Activated naive CD4-positive, alpha-beta T cell treated with anti-CD3 and anti-CD28 coated beads for 36 hours (primary cell): ENCODE measurements at regions not wholly inside any gene's neighbourhood (a gene's known extent, or its start where the extent isn't known, plus 50 kb on each side); places are given as distances from the start of the nearest gene placed in this dataset.

Experiments
- CTCF ChIA-PET: fragments of 350-600 bp; sonication (Branson Sonifier 250); formaldehyde crosslinking; loops from one replicate; lab custom pipeline; 2021; ENCODE audit warnings: antibody characterized with exemption; lab: Charles Lee
- DNase-seq: peaks from one replicate; pipeline ENCODE4 v3.0.0-alpha.2; 2020
- H3K27ac Mint-ChIP-seq: one replicate; pipeline ENCODE4 v1.8.0; 2021; ENCODE audit warnings: mild to moderate bottlenecking, mixed read lengths
- H3K27me3 Mint-ChIP-seq: one replicate; pipeline ENCODE4 v1.8.0; 2021; ENCODE audit warnings: low read depth, mixed read lengths
- H3K36me3 Mint-ChIP-seq: one replicate; pipeline ENCODE4 v1.8.0; 2021; ENCODE audit warnings: low read depth, mixed read lengths
- H3K4me1 Mint-ChIP-seq: one replicate; pipeline ENCODE4 v1.8.0; 2021; ENCODE audit warnings: low read depth, mixed read lengths
- H3K4me3 Mint-ChIP-seq: one replicate; pipeline ENCODE4 v1.8.0; 2021; ENCODE audit warnings: mild to moderate bottlenecking, moderate library complexity, mixed read lengths
- H3K9me3 Mint-ChIP-seq: one replicate; pipeline ENCODE4 v1.8.0; 2021; ENCODE audit warnings: mixed read lengths
- intact Hi-C: fragments of 100-400 bp; cut with micrococcal nuclease; formaldehyde crosslinking; loops from one replicate; pipeline ENCODE4 v1.15.1; 2023

DNA sequence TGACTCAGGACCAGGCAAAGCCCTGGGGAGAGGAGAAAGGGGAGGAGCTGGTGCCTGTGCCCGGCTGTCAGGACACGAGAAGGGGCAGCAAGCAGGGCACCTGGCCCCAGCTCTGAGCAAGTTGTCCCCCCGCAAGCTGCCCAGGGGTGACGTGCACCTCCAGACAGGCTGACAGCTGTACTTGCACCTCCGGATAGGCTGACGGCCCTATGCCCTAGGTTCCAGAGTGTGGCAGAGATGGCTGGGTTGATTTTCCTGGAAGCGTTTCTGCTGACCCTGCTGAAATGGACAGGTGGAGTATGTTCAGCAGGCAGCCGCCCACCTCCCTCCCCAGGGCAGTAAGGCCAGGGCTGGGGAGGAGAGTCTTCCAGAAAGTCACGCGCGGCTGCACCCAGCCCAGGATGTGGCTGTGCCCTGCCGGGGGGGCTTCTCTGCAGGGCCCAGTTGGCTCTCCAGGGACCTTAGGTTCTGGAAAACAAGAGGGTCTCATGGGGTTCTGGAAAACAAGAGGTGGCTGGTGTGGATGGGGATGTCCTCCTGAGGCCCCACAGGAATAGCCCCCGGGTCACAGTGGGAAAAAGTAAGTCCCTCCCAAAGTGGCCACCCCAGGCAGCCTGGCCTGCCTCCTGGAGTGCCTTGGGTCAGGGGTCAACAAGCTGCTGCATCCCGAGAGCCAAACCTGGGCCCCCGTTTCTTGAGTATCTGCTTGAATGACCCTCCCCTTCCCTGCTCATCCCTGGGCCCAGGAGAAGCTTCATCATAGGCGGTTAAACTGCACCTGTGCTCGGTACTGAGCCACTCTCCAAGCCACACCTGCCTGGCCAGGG, 71.4 kb upstream of the OTOS start:
- CTCF ChIA-PET, result no interaction called here
- Mint-ChIP-seq H3K27ac (no peak overlapping the region), H3K27me3 (no peaks in the 10 kb centered on the region), H3K4me3 (no peak overlapping the region), H3K36me3 (no peaks in the 10 kb centered on the region), H3K9me3 (no peaks in the 10 kb centered on the region), H3K4me1 (no peaks in the 10 kb centered on the region)
- intact Hi-C loops, result no loop called here
- no peak for DNase-seq

DNA sequence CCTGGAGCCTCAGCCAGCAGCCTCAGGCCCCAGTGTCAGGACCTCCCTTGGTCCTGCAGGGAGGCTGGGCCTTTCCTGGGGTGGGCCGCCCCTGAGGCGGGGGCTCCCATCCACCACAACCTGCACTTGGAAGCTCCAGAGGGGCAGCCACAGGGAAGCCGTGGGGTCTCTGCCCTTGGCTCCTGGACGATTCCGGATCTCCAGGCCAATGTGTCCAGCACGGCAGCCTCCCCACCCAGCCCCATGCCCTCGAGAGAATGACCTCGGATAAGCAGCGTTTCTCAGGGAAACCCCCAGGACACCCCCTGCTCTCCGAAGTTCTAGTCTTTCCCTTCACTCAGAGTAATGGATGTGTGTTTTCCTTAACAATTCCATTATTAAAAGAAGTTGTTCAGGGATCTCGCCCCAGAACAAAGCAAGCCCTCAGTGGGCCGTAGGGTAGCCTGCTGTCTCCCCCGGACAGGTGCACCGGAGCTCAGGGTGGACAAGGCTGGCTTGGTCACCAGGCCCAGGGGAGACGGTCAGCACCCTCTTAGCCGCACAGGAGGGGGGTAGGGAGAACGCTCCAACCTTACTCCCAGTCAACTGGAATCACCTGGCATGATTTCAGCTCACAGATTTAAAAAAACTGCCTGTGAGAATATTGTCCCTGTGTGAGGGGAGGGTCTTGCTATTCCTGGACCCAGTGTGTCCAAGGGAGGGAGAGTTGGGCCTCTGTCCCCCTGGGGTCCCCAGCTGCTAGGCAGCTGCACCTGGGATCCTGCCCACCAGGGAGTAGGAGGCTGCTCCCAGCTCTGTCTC, 72.2 kb upstream of the OTOS start:
- no peak for DNase-seq
- intact Hi-C loops, result no loop called here
- no peaks in the 10 kb centered on the region for H3K4me1 Mint-ChIP-seq

DNA sequence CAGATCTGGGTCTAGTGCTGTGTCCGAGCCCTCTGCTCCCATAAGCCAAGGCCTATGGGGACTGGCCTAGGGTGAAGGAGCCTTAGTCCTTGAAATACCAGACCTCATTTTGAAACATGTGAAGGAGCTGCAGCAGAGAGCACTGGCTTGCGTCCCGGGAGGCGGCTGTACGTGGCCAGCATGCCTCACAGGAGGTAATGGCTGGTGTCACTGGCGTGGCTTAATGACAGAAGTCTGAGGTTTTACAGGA, 72.7 kb upstream of the OTOS start:
- Mint-ChIP-seq H3K4me1 (no peaks in the 10 kb centered on the region), H3K36me3 (no peaks in the 10 kb centered on the region), H3K4me3 (no peak overlapping the region), H3K27me3 (no peaks in the 10 kb centered on the region), H3K27ac (no peak overlapping the region), H3K9me3 (no peaks in the 10 kb centered on the region)
- CTCF ChIA-PET, result no interaction called here
- intact Hi-C loops, result no loop called here
- no peak for DNase-seq

More for the DNA sequence above, 72.2 kb upstream of the OTOS start:
- Mint-ChIP-seq H3K4me3 (no peak overlapping the region), H3K27me3 (no peaks in the 10 kb centered on the region), H3K27ac (no peak overlapping the region), H3K9me3 (no peaks in the 10 kb centered on the region), H3K36me3 (no peaks in the 10 kb centered on the region)
- CTCF ChIA-PET, result no interaction called here

DNA sequence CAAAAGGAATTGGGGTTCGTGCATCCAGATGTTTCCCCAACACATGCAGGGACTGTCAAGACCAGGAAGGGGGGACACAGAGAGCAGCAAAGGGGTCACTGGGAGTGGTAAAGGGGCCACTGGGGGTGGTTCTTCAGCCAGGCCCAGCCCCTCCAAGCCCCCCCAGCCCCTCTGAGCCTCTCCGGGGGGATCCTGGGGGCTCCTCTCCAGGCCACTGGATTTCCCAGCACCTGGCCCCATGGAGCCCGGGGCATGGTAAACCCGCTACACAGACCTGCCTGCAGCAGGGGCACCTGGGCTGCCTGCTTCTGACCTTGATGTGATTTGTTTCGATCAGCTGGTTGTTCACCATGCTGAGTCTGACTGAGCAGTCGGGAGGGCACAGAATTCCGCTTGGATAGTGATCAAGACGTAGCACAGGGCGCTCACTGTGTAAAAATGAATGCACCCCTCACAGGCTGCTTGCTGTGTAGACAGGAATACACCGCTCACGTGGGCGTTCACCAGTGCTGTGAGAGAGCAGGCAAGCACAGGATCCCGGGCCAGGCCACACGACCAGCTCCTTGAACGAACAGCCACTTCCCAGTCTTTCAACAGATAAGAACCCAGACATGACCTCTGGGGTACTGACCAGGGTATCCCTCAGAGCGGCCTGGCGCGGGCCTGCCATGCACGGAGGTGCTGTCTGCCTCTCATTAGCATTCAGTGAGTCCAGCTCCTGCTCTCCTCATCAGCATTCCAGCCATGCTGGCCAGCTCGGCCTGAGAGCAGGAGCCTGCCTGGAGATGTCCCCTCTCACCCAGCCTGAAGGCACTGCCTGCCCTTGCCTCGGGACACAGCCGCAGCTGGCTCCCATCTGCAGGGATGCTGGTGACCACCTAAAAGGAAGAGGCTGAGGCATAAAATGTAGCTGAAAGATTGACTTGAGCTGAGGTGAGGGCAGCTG, 73.3 kb upstream of the OTOS start:
- Mint-ChIP-seq H3K36me3 (no peaks in the 10 kb centered on the region), H3K9me3 (no peaks in the 10 kb centered on the region), H3K27ac (no peak overlapping the region), H3K27me3 (no peaks in the 10 kb centered on the region), H3K4me1 (no peaks in the 10 kb centered on the region), H3K4me3 (no peak overlapping the region)
- intact Hi-C loops, result no loop called here
- no peak for DNase-seq
- CTCF ChIA-PET, result interaction anchor here (0.6 kb wide), 1 partner anchor 593 kb away, joined by 4 read pairs; no protein-coding TSS in a partner anchor

DNA sequence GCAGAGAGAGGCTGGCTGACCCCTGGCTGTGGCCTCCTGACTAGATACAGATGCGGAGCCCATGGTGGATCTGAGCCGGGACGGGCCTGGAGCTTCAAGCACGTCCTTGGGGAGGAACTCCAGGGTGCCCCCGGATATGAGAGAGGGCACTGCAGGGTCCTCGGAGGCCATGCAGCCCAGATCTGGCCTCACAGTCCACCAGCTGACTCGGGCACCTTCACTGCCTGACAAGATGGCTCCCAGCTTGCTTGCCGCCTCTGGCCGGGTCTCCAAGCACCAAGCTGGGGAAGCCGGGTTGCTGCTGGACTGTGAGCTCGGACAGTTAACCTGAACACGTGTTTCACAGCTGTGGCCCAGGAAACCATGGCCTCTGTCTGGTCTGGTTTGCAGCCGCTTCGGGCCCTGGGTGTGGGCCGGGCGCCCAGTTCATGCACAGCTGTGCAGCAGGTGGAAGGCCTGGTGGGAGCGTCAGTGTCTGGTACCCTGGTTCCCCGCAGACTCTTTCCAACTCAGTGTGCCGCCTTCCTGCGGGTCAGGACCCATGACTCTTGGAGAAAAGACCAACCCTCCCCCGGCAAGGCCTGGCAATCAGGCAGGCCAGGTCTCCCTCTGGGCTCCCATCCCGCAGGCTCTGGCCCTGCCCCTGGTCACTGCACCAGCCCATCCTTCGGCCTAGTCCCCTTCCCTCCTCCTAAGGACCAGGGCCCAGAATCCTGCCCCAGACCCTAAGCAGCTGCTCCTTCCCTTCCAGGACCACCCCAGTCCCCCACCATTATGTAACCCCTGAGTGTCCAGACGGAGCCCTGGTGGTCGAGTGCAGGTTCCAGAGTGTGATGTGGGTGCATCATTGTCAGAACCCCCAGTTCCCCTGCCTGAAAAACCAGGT, 74.6 kb upstream of the OTOS start:
- no peaks in the 10 kb centered on the region for H3K9me3 Mint-ChIP-seq
- H3K4me3 Mint-ChIP-seq, result no peak overlapping the region
- no peak for DNase-seq
- no peak overlapping the region for H3K27ac Mint-ChIP-seq
- intact Hi-C loops, result no loop called here
- H3K27me3 Mint-ChIP-seq, result no peaks in the 10 kb centered on the region
- CTCF ChIA-PET, result interaction anchor here (0.6 to 1.1 kb wide), 2 partner anchors 224 to 592 kb away, joined by 4 read pairs; no protein-coding TSS in a partner anchor
- H3K36me3 Mint-ChIP-seq, result no peaks in the 10 kb centered on the region
- H3K4me1 Mint-ChIP-seq, result no peaks in the 10 kb centered on the region

DNA sequence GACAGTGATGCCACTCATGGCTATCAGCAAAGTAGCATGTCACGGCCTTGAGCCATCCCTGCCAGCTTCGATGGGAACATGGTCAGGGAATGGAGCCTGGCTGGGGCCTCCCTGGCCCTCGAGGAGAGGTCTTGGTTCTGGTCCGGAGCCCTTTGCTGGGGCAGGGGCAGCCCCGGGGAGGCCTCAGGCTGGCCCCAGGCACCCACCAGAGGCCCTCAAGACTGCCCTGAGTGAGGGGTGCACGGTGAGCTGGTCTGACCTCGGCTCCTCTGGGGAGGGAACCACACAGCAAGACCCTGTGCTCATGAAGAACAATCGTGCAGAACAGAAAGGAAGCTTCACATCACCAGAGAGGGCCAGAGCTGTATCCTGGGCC, 75.2 kb upstream of the OTOS start:
- CTCF ChIA-PET, result no interaction called here
- intact Hi-C loops, result no loop called here
- Mint-ChIP-seq H3K9me3 (no peaks in the 10 kb centered on the region), H3K4me1 (no peaks in the 10 kb centered on the region), H3K36me3 (no peaks in the 10 kb centered on the region), H3K27ac (no peak overlapping the region), H3K4me3 (no peak overlapping the region), H3K27me3 (no peaks in the 10 kb centered on the region)
- no peak for DNase-seq

DNA sequence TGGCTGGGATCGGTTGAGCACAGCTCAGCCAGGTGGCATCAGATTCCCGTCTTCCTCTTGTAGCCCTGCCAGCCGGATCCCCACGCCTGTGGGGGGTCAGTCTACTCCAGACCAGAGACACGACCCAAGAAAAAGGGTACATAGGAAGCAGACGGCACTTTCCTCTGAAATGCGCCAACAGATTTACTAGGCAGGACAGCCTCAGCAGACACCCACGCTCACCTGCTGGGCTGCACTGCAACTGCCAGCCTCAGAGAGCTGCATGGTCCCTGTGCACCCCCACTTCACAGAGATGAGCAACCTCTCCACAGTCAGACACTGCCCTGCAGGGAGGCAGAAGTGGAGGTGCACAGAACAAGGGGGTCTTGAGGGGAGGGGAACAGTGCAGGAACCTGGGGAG, 75.7 kb upstream of the OTOS start:
- H3K4me3 Mint-ChIP-seq, result no peak overlapping the region
- H3K4me1 Mint-ChIP-seq, result no peaks in the 10 kb centered on the region
- no peak overlapping the region for H3K27ac Mint-ChIP-seq
- DNase-seq, result no peak
- H3K36me3 Mint-ChIP-seq, result no peaks in the 10 kb centered on the region
- CTCF ChIA-PET, result no interaction called here
- no peaks in the 10 kb centered on the region for H3K9me3 Mint-ChIP-seq
- no peaks in the 10 kb centered on the region for H3K27me3 Mint-ChIP-seq
- intact Hi-C loops, result no loop called here

DNA sequence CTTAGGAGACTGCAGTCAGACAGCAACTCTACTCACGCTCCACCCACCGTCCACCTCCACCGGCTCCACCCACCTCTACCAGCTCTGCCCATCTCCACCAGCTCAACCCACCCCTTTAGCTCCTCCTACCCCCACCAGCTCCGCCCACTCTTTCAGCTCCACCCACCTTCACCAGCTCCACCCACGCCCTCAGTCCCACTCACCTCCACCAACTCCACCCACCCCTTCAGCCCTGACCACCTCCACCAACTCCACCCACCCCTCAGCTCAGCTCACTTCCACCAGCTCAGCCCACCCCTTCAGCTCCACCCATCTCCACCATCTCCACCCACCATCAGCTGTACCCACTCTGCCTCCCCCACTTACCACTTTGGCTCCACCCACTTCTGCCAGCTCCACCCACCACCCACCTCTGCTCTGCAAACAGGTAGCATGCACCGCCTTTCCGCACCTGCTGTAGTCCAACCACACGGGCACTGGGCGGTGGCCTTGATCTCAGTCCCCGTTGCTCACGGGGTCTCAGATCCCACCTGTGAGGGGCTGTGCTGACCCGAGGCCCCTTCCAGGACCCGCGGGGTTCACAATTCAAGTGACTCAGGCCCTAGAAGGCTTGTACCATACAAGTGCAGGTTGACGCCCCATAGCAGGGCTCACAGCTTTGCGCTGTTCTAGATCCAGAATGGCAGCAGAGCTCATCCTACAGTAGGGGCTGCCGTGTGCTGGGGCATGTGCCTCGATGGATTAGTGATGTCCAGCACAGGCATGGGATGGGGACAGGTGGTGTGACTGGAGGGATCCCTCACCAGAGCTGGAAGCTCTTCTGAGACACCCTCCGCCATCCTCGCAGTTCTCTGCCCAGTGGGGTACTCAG, 77.2 kb upstream of the OTOS start:
- Mint-ChIP-seq H3K27me3 (no peaks in the 10 kb centered on the region), H3K4me1 (no peaks in the 10 kb centered on the region), H3K4me3 (no peak overlapping the region), H3K9me3 (no peaks in the 10 kb centered on the region), H3K27ac (no peak overlapping the region), H3K36me3 (no peaks in the 10 kb centered on the region)
- no peak for DNase-seq
- CTCF ChIA-PET, result no interaction called here
- intact Hi-C loops, result no loop called here

DNA sequence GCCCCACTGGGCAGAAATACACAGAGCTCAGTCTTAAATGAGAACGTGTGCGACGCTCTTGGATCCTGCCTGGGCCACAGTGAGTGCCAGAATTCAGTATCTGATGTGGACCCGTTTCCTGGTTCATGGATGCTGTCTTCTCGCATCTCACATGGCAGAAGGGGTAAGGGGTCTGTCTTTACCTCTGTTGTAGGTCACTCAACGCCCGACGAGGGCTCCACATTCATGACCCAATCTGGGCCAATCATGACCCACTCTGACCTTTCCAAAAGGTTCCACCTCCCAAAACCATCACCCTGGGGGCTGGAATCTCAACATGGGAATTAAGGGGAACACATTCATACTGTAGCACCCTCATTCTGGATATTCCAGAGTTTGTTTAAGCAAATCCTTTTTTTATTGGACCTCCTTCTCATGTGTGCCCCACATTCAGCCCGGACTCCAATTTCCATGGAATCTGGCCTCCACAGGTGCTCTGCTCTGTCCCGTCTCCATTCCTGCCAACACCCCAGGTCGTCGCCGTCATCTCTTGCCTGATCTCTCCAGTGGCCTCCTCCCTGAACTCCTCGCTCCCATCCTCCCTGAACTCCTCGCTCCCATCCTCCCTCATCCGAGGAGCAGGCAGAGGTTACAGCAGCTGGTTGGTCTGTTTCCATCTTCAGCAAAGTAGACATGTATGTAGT, 78.9 kb upstream of the OTOS start:
- CTCF ChIA-PET, result no interaction called here
- no peaks in the 10 kb centered on the region for H3K4me1 Mint-ChIP-seq
- DNase-seq, result no peak
- no peaks in the 10 kb centered on the region for H3K36me3 Mint-ChIP-seq
- peaks cover 13% of the 10 kb centered on the region for H3K27me3 Mint-ChIP-seq
- intact Hi-C loops, result no loop called here
- no peak overlapping the region for H3K4me3 Mint-ChIP-seq
- no peak overlapping the region for H3K27ac Mint-ChIP-seq
- no peaks in the 10 kb centered on the region for H3K9me3 Mint-ChIP-seq

DNA sequence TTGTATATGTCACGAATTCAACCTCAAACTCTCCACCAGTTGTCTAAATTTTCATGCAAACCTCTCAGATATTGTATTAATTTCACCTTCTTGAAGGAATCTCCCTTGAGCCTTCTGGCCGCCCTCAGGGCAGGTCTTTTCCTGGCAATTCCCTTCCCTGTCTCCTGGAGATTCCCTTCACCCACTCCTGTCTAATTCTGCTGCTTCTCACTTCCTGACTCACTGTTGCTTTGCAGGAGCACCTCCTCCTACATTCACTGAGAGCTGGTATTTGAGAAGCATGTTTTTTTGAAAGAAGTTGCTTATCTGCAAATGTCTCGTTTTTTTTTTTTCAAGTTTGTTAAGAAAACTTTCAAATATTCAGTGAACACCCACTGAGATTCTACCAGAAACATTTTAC, 79.9 kb upstream of the OTOS start:
- CTCF ChIA-PET, result interaction anchor here (1.1 kb wide), 1 partner anchor 12 kb away, joined by 3 read pairs; no protein-coding TSS in a partner anchor
- no peak overlapping the region for H3K4me3 Mint-ChIP-seq
- H3K9me3 Mint-ChIP-seq, result no peaks in the 10 kb centered on the region
- no peak overlapping the region for H3K27ac Mint-ChIP-seq
- intact Hi-C loops, result no loop called here
- H3K4me1 Mint-ChIP-seq, result no peaks in the 10 kb centered on the region
- peaks cover 17% of the 10 kb centered on the region for H3K27me3 Mint-ChIP-seq
- no peak for DNase-seq
- H3K36me3 Mint-ChIP-seq, result no peaks in the 10 kb centered on the region

DNA sequence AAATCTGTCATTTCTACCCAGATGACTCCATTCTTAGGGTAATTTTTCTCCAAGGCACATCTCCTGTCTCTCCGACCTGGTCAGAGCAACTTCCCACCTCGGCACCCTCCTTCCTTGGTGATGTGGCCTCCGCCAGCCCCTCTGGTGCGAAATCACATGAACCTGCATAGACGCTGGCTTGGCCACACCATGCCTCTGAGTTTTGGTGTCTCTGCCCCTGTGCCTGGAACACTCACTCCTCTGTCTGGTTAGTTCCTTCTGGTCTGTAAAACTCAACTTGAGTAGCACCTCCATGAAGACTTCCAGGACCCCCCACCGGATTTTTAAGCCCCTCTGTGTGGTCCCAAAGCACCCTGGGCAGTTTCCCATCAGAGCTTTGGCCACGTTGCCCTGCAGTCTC, 83.2 kb upstream of the OTOS start:
- Mint-ChIP-seq H3K27me3 (peaks cover 21% of the 10 kb centered on the region), H3K27ac (no peak overlapping the region), H3K36me3 (peaks cover 1% of the 10 kb centered on the region), H3K4me1 (no peaks in the 10 kb centered on the region), H3K9me3 (peaks cover 5% of the 10 kb centered on the region), H3K4me3 (no peak overlapping the region)
- CTCF ChIA-PET, result no interaction called here
- DNase-seq, result no peak
- intact Hi-C loops, result no loop called here
